ENCODE measurements at regions not wholly inside any gene's neighbourhood (a gene's known extent, or its start where the extent isn't known, plus 50 kb on each side); places are given as distances from the start of the nearest gene placed in this dataset.

GRCh38 chr21:40929833-40930232 lies 82.9 kb upstream of the DSCAM start:
- no peaks in the 10 kb centered on the region for H3K27me3 ChIP-seq (ENCODE audit: insufficient read depth, low read depth, low read length)
- no peak overlapping the region for H2AFZ ChIP-seq (ENCODE audit: low read depth, low read length)
- no peaks in the 10 kb centered on the region for H3K9me3 ChIP-seq (ENCODE audit: low read length)
- H3K9me2 ChIP-seq (ENCODE audit: insufficient read depth, low read length): no peaks in the 10 kb centered on the region
- no peaks in the 10 kb centered on the region for H4K20me1 ChIP-seq (ENCODE audit: insufficient read depth)
- H3K27ac ChIP-seq (ENCODE audit: low read length): no peak overlapping the region
- no peak for TF ChIP-seq MXI1 (conservative IDR thresholded peaks at IDR 0.05; ENCODE audit: poor library complexity, severe bottlenecking)
- TF ChIP-seq, protein P1, sequence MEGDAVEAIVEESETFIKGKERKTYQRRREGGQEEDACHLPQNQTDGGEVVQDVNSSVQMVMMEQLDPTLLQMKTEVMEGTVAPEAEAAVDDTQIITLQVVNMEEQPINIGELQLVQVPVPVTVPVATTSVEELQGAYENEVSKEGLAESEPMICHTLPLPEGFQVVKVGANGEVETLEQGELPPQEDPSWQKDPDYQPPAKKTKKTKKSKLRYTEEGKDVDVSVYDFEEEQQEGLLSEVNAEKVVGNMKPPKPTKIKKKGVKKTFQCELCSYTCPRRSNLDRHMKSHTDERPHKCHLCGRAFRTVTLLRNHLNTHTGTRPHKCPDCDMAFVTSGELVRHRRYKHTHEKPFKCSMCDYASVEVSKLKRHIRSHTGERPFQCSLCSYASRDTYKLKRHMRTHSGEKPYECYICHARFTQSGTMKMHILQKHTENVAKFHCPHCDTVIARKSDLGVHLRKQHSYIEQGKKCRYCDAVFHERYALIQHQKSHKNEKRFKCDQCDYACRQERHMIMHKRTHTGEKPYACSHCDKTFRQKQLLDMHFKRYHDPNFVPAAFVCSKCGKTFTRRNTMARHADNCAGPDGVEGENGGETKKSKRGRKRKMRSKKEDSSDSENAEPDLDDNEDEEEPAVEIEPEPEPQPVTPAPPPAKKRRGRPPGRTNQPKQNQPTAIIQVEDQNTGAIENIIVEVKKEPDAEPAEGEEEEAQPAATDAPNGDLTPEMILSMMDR (IDR thresholded peaks at IDR 0.05; ENCODE audit: poor library complexity, severe bottlenecking): no peak
- no peak for TF ChIP-seq REST (IDR thresholded peaks at IDR 0.05; ENCODE audit: borderline replicate concordance)
- TF ChIP-seq POLR2AphosphoS5 (IDR thresholded peaks at IDR 0.05): no peak
- no peak for TF ChIP-seq RAD21 (conservative IDR thresholded peaks at IDR 0.05)
- no peak for TF ChIP-seq SMC3 (conservative IDR thresholded peaks at IDR 0.05; ENCODE audit: poor library complexity)
- no peak for TF ChIP-seq TAF1 (IDR thresholded peaks at IDR 0.05; ENCODE audit: low read depth)
- TF ChIP-seq EP300 (conservative IDR thresholded peaks at IDR 0.05; ENCODE audit: poor library complexity, severe bottlenecking): no peak
- TF ChIP-seq EZH2 (IDR thresholded peaks at IDR 0.05; ENCODE audit: borderline replicate concordance, insufficient read depth, low read length, poor library complexity, severe bottlenecking): no peak
- no peak overlapping the region for H3K4me3 ChIP-seq (ENCODE audit: low read length)
- H3K4me2 ChIP-seq (ENCODE audit: low read length): no peak overlapping the region
- no peaks in the 10 kb centered on the region for H3K36me3 ChIP-seq (ENCODE audit: insufficient read depth, low read length)
- no peaks in the 10 kb centered on the region for H3F3A ChIP-seq (ENCODE audit: insufficient read depth, low read length, poor library complexity, severe bottlenecking)
- no peak overlapping the region for H3K9ac ChIP-seq (ENCODE audit: low read length)
- no peaks in the 10 kb centered on the region for H3K79me2 ChIP-seq (replicated peaks; ENCODE audit: insufficient read depth, low read length)

- H3K27ac ChIP-seq (ENCODE audit: low read length): no peak overlapping the region
- H4K20me1 ChIP-seq (ENCODE audit: insufficient read depth): no peaks in the 10 kb centered on the region
- TF ChIP-seq EP300 (conservative IDR thresholded peaks at IDR 0.05; ENCODE audit: poor library complexity, severe bottlenecking): no peak
- TF ChIP-seq MXI1 (conservative IDR thresholded peaks at IDR 0.05; ENCODE audit: poor library complexity, severe bottlenecking): no peak
- TF ChIP-seq, protein P1 (IDR thresholded peaks at IDR 0.05; ENCODE audit: poor library complexity, severe bottlenecking): no peak
- TF ChIP-seq TAF1 (IDR thresholded peaks at IDR 0.05; ENCODE audit: low read depth): no peak
- no peak for TF ChIP-seq REST (IDR thresholded peaks at IDR 0.05; ENCODE audit: borderline replicate concordance)
- no peak for TF ChIP-seq POLR2AphosphoS5 (IDR thresholded peaks at IDR 0.05)
- TF ChIP-seq SMC3 (conservative IDR thresholded peaks at IDR 0.05; ENCODE audit: poor library complexity): no peak
- no peak for TF ChIP-seq EZH2 (IDR thresholded peaks at IDR 0.05; ENCODE audit: borderline replicate concordance, insufficient read depth, low read length, poor library complexity, severe bottlenecking)
- TF ChIP-seq RAD21 (conservative IDR thresholded peaks at IDR 0.05): no peak
- no peaks in the 10 kb centered on the region for H3K27me3 ChIP-seq (ENCODE audit: insufficient read depth, low read depth, low read length)
- no peak overlapping the region for H3K4me2 ChIP-seq (ENCODE audit: low read length)
- no peak overlapping the region for H3K4me3 ChIP-seq (ENCODE audit: low read length)
- no peaks in the 10 kb centered on the region for H3K9me3 ChIP-seq (ENCODE audit: low read length)
- no peaks in the 10 kb centered on the region for H3K79me2 ChIP-seq (replicated peaks; ENCODE audit: insufficient read depth, low read length)
- H3K36me3 ChIP-seq (ENCODE audit: insufficient read depth, low read length): no peaks in the 10 kb centered on the region
- H3K9ac ChIP-seq (ENCODE audit: low read length): no peak overlapping the region
- no peaks in the 10 kb centered on the region for H3K9me2 ChIP-seq (ENCODE audit: insufficient read depth, low read length)
- H2AFZ ChIP-seq (ENCODE audit: low read depth, low read length): no peak overlapping the region
- H3F3A ChIP-seq (ENCODE audit: insufficient read depth, low read length, poor library complexity, severe bottlenecking): no peaks in the 10 kb centered on the region
These were observed 84.2 kb upstream of the DSCAM start for GRCh38 chr21:40931197-40931596.
